SIG-M5 (cell line): ENCODE measurements at regions not wholly inside any gene's neighbourhood (a gene's known extent, or its start where the extent isn't known, plus 50 kb on each side); places are given as distances from the start of the nearest gene placed in this dataset.

Experiments
- DNase-seq: peaks from one replicate; lab custom pipeline; 2025; lab: John Stamatoyannopoulos, UW

- no peak for DNase-seq
These were observed 140.2 kb downstream of the SNX19 start for GRCh38 chr11:130776061-130776419.

GRCh38 chr11:130778026-130778425, 138.3 kb downstream of the SNX19 start:
- DNase-seq, result no peak

- DNase-seq, result no peak
These were observed 137.6 kb downstream of the SNX19 start for GRCh38 chr11:130778705-130779104.

- DNase-seq, result no peak
These were observed 137.0 kb downstream of the SNX19 start for GRCh38 chr11:130779267-130779666.

- no peak for DNase-seq
These were observed 136.3 kb downstream of the SNX19 start for GRCh38 chr11:130779943-130780342.

- no peak for DNase-seq
These were observed 135.8 kb downstream of the SNX19 start for GRCh38 chr11:130780437-130780836.

GRCh38 chr11:130781931-130782330, 134.3 kb downstream of the SNX19 start:
- no peak for DNase-seq

GRCh38 chr11:130782361-130783222, 133.7 kb downstream of the SNX19 start:
- no peak for DNase-seq

GRCh38 chr11:130783323-130783722, 133.0 kb downstream of the SNX19 start:
- DNase-seq, result no peak

GRCh38 chr11:130785380-130786116, 130.7 kb downstream of the SNX19 start:
- DNase-seq, result no peak

- DNase-seq, result no peak
These were observed 129.7 kb downstream of the SNX19 start for GRCh38 chr11:130786586-130786985.

GRCh38 chr11:130787092-130787616, 129.1 kb downstream of the SNX19 start:
- no peak for DNase-seq

- no peak for DNase-seq
These were observed 128.2 kb downstream of the SNX19 start for GRCh38 chr11:130787973-130788570.

- DNase-seq, result no peak
These were observed 127.1 kb downstream of the SNX19 start for GRCh38 chr11:130789056-130789640.

GRCh38 chr11:130790689-130791088, 125.6 kb downstream of the SNX19 start:
- DNase-seq, result no peak

- no peak for DNase-seq
These were observed 123.5 kb downstream of the SNX19 start for GRCh38 chr11:130792772-130793171.

GRCh38 chr11:130796828-130797227, 119.5 kb downstream of the SNX19 start:
- DNase-seq, result no peak

GRCh38 chr11:130798280-130798679, 118.0 kb downstream of the SNX19 start:
- DNase-seq, result no peak

- DNase-seq, result no peak
These were observed 117.5 kb downstream of the SNX19 start for GRCh38 chr11:130798801-130799200.

- DNase-seq, result no peak
These were observed 114.8 kb downstream of the SNX19 start for GRCh38 chr11:130801333-130802122.

- DNase-seq, result no peak
These were observed 113.7 kb downstream of the SNX19 start for GRCh38 chr11:130802567-130802966.
